Smooth muscle cell of the brain vasculature (primary cell): ENCODE measurements at regions not wholly inside any gene's neighbourhood (a gene's known extent, or its start where the extent isn't known, plus 50 kb on each side); places are given as distances from the start of the nearest gene placed in this dataset.
A peak's percentile ranks its signal among the peaks of the same experiment; 100 is the strongest.

Experiments used
- DNase-seq: peaks from one replicate; pipeline ENCODE4 v3.0.0-alpha.2; 2012; ENCODE audit warnings: low read depth, low spot score

GRCh38 chr9:134487066-134487710, 154.4 kb upstream of the COL5A1 start:
- DNase-seq: no peak

- DNase-seq: no peak
Measured at GRCh38 chr9:134488331-134489280, 153.0 kb upstream of the COL5A1 start.

GRCh38 chr9:134489621-134490408, 151.8 kb upstream of the COL5A1 start:
- no peak for DNase-seq

GRCh38 chr9:134490446-134490845, 151.2 kb upstream of the COL5A1 start:
- DNase-seq: no peak

- no peak for DNase-seq
Measured at GRCh38 chr9:134491196-134491835, 150.3 kb upstream of the COL5A1 start.

- DNase-seq: no peak
Measured at GRCh38 chr9:134491856-134492255, 149.7 kb upstream of the COL5A1 start.

- peak; percentile 12 for DNase-seq
Measured at GRCh38 chr9:134492281-134492691, 149.3 kb upstream of the COL5A1 start.

- DNase-seq: no peak
Measured at GRCh38 chr9:134492721-134493460, 148.7 kb upstream of the COL5A1 start.

- no peak for DNase-seq
Measured at GRCh38 chr9:134493461-134494272, 147.9 kb upstream of the COL5A1 start.

- DNase-seq: no peak
Measured at GRCh38 chr9:134494273-134494815, 147.3 kb upstream of the COL5A1 start.

- DNase-seq: no peak
Measured at GRCh38 chr9:134494905-134495304, 146.7 kb upstream of the COL5A1 start.

GRCh38 chr9:134495881-134496412, 145.7 kb upstream of the COL5A1 start:
- no peak for DNase-seq

- no peak for DNase-seq
Measured at GRCh38 chr9:134496413-134497282, 145.0 kb upstream of the COL5A1 start.

GRCh38 chr9:134497283-134497860, 144.2 kb upstream of the COL5A1 start:
- DNase-seq: no peak

GRCh38 chr9:134498814-134499166, 142.8 kb upstream of the COL5A1 start:
- DNase-seq: no peak

GRCh38 chr9:134500931-134501760, 140.5 kb upstream of the COL5A1 start:
- no peak for DNase-seq

- no peak for DNase-seq
Measured at GRCh38 chr9:134501761-134502265, 139.8 kb upstream of the COL5A1 start.
